ENCODE measurements at regions not wholly inside any gene's neighbourhood (a gene's known extent, or its start where the extent isn't known, plus 50 kb on each side); places are given as distances from the start of the nearest gene placed in this dataset.

- no CpG with 5 or more reads among the region's 2 CpGs for WGBS (ENCODE audit: insufficient coverage)
- H3K27ac ChIP-seq (ENCODE audit: low read depth, low read length) = no peak overlapping the region
Observed at GRCh38 chr7:15954671-15955354, 268.3 kb upstream of the MEOX2 start.

GRCh38 chr7:15950299-15950698 lies 263.8 kb upstream of the MEOX2 start:
- no peak for DNase-seq (ENCODE audit: low read depth in 4 of 6, low spot score in 6 of 6)
- no CpG with 5 or more reads among the region's 3 CpGs for WGBS (ENCODE audit: insufficient coverage)
- no peak overlapping the region for H3K27ac ChIP-seq (ENCODE audit: low read depth, low read length)
- H3K4me1 ChIP-seq (ENCODE audit: control insufficient read depth, insufficient read depth, low read length) = no peaks in the 10 kb centered on the region
- H3K36me3 ChIP-seq (ENCODE audit: control insufficient read depth, insufficient read depth, low read length) = no peaks in the 10 kb centered on the region
- H3K4me3 ChIP-seq (ENCODE audit: low read depth, low read length) = no peak overlapping the region
- H3K9me3 ChIP-seq (ENCODE audit: control insufficient read depth, insufficient read depth, low read length) = no peaks in the 10 kb centered on the region
- H3K27me3 ChIP-seq (ENCODE audit: control insufficient read depth, insufficient read depth, low read length) = no peaks in the 10 kb centered on the region

More at GRCh38 chr7:15954671-15955354, 268.3 kb upstream of the MEOX2 start:
- H3K4me3 ChIP-seq (ENCODE audit: low read depth, low read length) = no peak overlapping the region
- no peaks in the 10 kb centered on the region for H3K9me3 ChIP-seq (ENCODE audit: control insufficient read depth, insufficient read depth, low read length)
- no peaks in the 10 kb centered on the region for H3K36me3 ChIP-seq (ENCODE audit: control insufficient read depth, insufficient read depth, low read length)
- no peaks in the 10 kb centered on the region for H3K27me3 ChIP-seq (ENCODE audit: control insufficient read depth, insufficient read depth, low read length)
- no peaks in the 10 kb centered on the region for H3K4me1 ChIP-seq (ENCODE audit: control insufficient read depth, insufficient read depth, low read length)
- DNase-seq (ENCODE audit: low read depth in 4 of 6, low spot score in 6 of 6) = no peak

- no CpG with 5 or more reads among the region's 2 CpGs for WGBS (ENCODE audit: insufficient coverage)
- no peak overlapping the region for H3K27ac ChIP-seq (ENCODE audit: low read depth, low read length)
- no peaks in the 10 kb centered on the region for H3K9me3 ChIP-seq (ENCODE audit: control insufficient read depth, insufficient read depth, low read length)
- DNase-seq (ENCODE audit: low read depth in 4 of 6, low spot score in 6 of 6) = no peak
- H3K4me3 ChIP-seq (ENCODE audit: low read depth, low read length) = no peak overlapping the region
- no peaks in the 10 kb centered on the region for H3K27me3 ChIP-seq (ENCODE audit: control insufficient read depth, insufficient read depth, low read length)
- no peaks in the 10 kb centered on the region for H3K36me3 ChIP-seq (ENCODE audit: control insufficient read depth, insufficient read depth, low read length)
- no peaks in the 10 kb centered on the region for H3K4me1 ChIP-seq (ENCODE audit: control insufficient read depth, insufficient read depth, low read length)
Observed at GRCh38 chr7:15947754-15948153, 261.3 kb upstream of the MEOX2 start.

- H3K9me3 ChIP-seq (ENCODE audit: control insufficient read depth, insufficient read depth, low read length) = no peaks in the 10 kb centered on the region
- no peaks in the 10 kb centered on the region for H3K36me3 ChIP-seq (ENCODE audit: control insufficient read depth, insufficient read depth, low read length)
- H3K27ac ChIP-seq (ENCODE audit: low read depth, low read length) = no peak overlapping the region
- H3K27me3 ChIP-seq (ENCODE audit: control insufficient read depth, insufficient read depth, low read length) = no peaks in the 10 kb centered on the region
- no peak for DNase-seq (ENCODE audit: low read depth in 4 of 6, low spot score in 6 of 6)
- no peak overlapping the region for H3K4me3 ChIP-seq (ENCODE audit: low read depth, low read length)
- no peaks in the 10 kb centered on the region for H3K4me1 ChIP-seq (ENCODE audit: control insufficient read depth, insufficient read depth, low read length)
Observed at GRCh38 chr7:15938115-15938514, 251.6 kb upstream of the MEOX2 start.

- no peak overlapping the region for H3K4me3 ChIP-seq (ENCODE audit: low read depth, low read length)
- no peaks in the 10 kb centered on the region for H3K36me3 ChIP-seq (ENCODE audit: control insufficient read depth, insufficient read depth, low read length)
- no peak overlapping the region for H3K27ac ChIP-seq (ENCODE audit: low read depth, low read length)
- H3K4me1 ChIP-seq (ENCODE audit: control insufficient read depth, insufficient read depth, low read length) = no peaks in the 10 kb centered on the region
- no peak for DNase-seq (ENCODE audit: low read depth in 4 of 6, low spot score in 6 of 6)
- no peaks in the 10 kb centered on the region for H3K27me3 ChIP-seq (ENCODE audit: control insufficient read depth, insufficient read depth, low read length)
- no peaks in the 10 kb centered on the region for H3K9me3 ChIP-seq (ENCODE audit: control insufficient read depth, insufficient read depth, low read length)
Observed at GRCh38 chr7:15937571-15937970, 251.1 kb upstream of the MEOX2 start.

GRCh38 chr7:15936991-15937390 lies 250.5 kb upstream of the MEOX2 start:
- Histone ChIP-seq H3K36me3 (ENCODE audit: control insufficient read depth, insufficient read depth, low read length) (no peaks in the 10 kb centered on the region), H3K4me1 (ENCODE audit: control insufficient read depth, insufficient read depth, low read length) (no peaks in the 10 kb centered on the region), H3K27ac (ENCODE audit: low read depth, low read length) (no peak overlapping the region), H3K9me3 (ENCODE audit: control insufficient read depth, insufficient read depth, low read length) (no peaks in the 10 kb centered on the region), H3K27me3 (ENCODE audit: control insufficient read depth, insufficient read depth, low read length) (no peaks in the 10 kb centered on the region), H3K4me3 (ENCODE audit: low read depth, low read length) (no peak overlapping the region)
- WGBS (ENCODE audit: insufficient coverage) = 100% methylated on average over 2 of the region's 2 CpGs
- DNase-seq (ENCODE audit: low read depth in 4 of 6, low spot score in 6 of 6) = no peak

- WGBS (ENCODE audit: insufficient coverage) = no CpG with 5 or more reads among the region's 1 CpG
- Histone ChIP-seq H3K4me1 (ENCODE audit: control insufficient read depth, insufficient read depth, low read length) (no peaks in the 10 kb centered on the region), H3K36me3 (ENCODE audit: control insufficient read depth, insufficient read depth, low read length) (no peaks in the 10 kb centered on the region), H3K4me3 (ENCODE audit: low read depth, low read length) (no peak overlapping the region), H3K9me3 (ENCODE audit: control insufficient read depth, insufficient read depth, low read length) (no peaks in the 10 kb centered on the region), H3K27ac (ENCODE audit: low read depth, low read length) (no peak overlapping the region), H3K27me3 (ENCODE audit: control insufficient read depth, insufficient read depth, low read length) (no peaks in the 10 kb centered on the region)
- DNase-seq (ENCODE audit: low read depth in 4 of 6, low spot score in 6 of 6) = no peak
Observed at GRCh38 chr7:15932318-15932717, 245.8 kb upstream of the MEOX2 start.

- Histone ChIP-seq H3K4me1 (ENCODE audit: control insufficient read depth, insufficient read depth, low read length) (no peaks in the 10 kb centered on the region), H3K27ac (ENCODE audit: low read depth, low read length) (no peak overlapping the region), H3K27me3 (ENCODE audit: control insufficient read depth, insufficient read depth, low read length) (no peaks in the 10 kb centered on the region), H3K36me3 (ENCODE audit: control insufficient read depth, insufficient read depth, low read length) (no peaks in the 10 kb centered on the region), H3K4me3 (ENCODE audit: low read depth, low read length) (no peak overlapping the region), H3K9me3 (ENCODE audit: control insufficient read depth, insufficient read depth, low read length) (peaks cover 3% of the 10 kb centered on the region)
- DNase-seq (ENCODE audit: low read depth in 4 of 6, low spot score in 6 of 6) = no peak
- no CpG with 5 or more reads among the region's 1 CpG for WGBS (ENCODE audit: insufficient coverage)
Observed at GRCh38 chr7:15929411-15929810, 242.9 kb upstream of the MEOX2 start.

- Histone ChIP-seq H3K27ac (ENCODE audit: low read depth, low read length) (no peak overlapping the region), H3K4me3 (ENCODE audit: low read depth, low read length) (no peak overlapping the region), H3K4me1 (ENCODE audit: control insufficient read depth, insufficient read depth, low read length) (no peaks in the 10 kb centered on the region), H3K36me3 (ENCODE audit: control insufficient read depth, insufficient read depth, low read length) (no peaks in the 10 kb centered on the region), H3K9me3 (ENCODE audit: control insufficient read depth, insufficient read depth, low read length) (peaks cover 7% of the 10 kb centered on the region), H3K27me3 (ENCODE audit: control insufficient read depth, insufficient read depth, low read length) (no peaks in the 10 kb centered on the region)
- 100% methylated on average over 1 of the region's 1 CpG for WGBS (ENCODE audit: insufficient coverage)
- no peak for DNase-seq (ENCODE audit: low read depth in 4 of 6, low spot score in 6 of 6)
Observed at GRCh38 chr7:15925608-15926007, 239.1 kb upstream of the MEOX2 start.

- H3K27me3 ChIP-seq (ENCODE audit: control insufficient read depth, insufficient read depth, low read length) = no peaks in the 10 kb centered on the region
- WGBS (ENCODE audit: insufficient coverage) = 80% methylated on average over 1 of the region's 1 CpG
- H3K27ac ChIP-seq (ENCODE audit: low read depth, low read length) = no peak overlapping the region
- peaks cover 7% of the 10 kb centered on the region for H3K9me3 ChIP-seq (ENCODE audit: control insufficient read depth, insufficient read depth, low read length)
- no peak for DNase-seq (ENCODE audit: low read depth in 4 of 6, low spot score in 6 of 6)
- no peak overlapping the region for H3K4me3 ChIP-seq (ENCODE audit: low read depth, low read length)
- H3K36me3 ChIP-seq (ENCODE audit: control insufficient read depth, insufficient read depth, low read length) = no peaks in the 10 kb centered on the region
- no peaks in the 10 kb centered on the region for H3K4me1 ChIP-seq (ENCODE audit: control insufficient read depth, insufficient read depth, low read length)
Observed at GRCh38 chr7:15924910-15925309, 238.4 kb upstream of the MEOX2 start.

All from spinal cord (tissue), 9 donors.